Hepatocyte (in vitro differentiated cells): ENCODE measurements at regions not wholly inside any gene's neighbourhood (a gene's known extent, or its start where the extent isn't known, plus 50 kb on each side); places are given as distances from the start of the nearest gene placed in this dataset.

Source experiments
- DNase-seq: peaks from one replicate; pipeline ENCODE4 v3.0.0-alpha.2; 2016; ENCODE audit warnings: low spot score
- H2AFZ ChIP-seq: fragments of 200-600 bp; sonication (generic); 2 replicates; pipeline ENCODE4 v1.6.0; 2016; ENCODE audit warnings: antibody characterized with exemption, mild to moderate bottlenecking
- H3K27ac ChIP-seq: fragments of 200-600 bp; sonication (generic); 2 replicates; pipeline ENCODE4 v1.5.1; 2016; ENCODE audit warnings: mild to moderate bottlenecking
- H3K27me3 ChIP-seq: fragments of 200-600 bp; sonication (generic); 2 replicates; pipeline ENCODE4 v1.6.1; 2016
- H3K36me3 ChIP-seq: fragments of 200-600 bp; sonication (generic); replicated peaks from 2 replicates; pipeline ENCODE4 v1.5.1; 2016; ENCODE audit warnings: low read depth; ENCODE audit not compliant: insufficient read depth
- H3K4me1 ChIP-seq: fragments of 200-600 bp; sonication (generic); 2 replicates; pipeline ENCODE4 v1.5.1; 2016; ENCODE audit warnings: mild to moderate bottlenecking, moderate library complexity; ENCODE audit not compliant: insufficient read depth
- H3K4me2 ChIP-seq: fragments of 200-600 bp; sonication (generic); 2 replicates; pipeline ENCODE4 v1.6.0; 2016
- H3K4me3 ChIP-seq: fragments of 200-600 bp; sonication (generic); 2 replicates; pipeline ENCODE4 v1.5.1; 2016; ENCODE audit warnings: mild to moderate bottlenecking
- H3K79me2 ChIP-seq: fragments of 200-600 bp; sonication (generic); 2 replicates; pipeline ENCODE4 v1.6.0; 2017; ENCODE audit warnings: mild to moderate bottlenecking
- H3K9me2 ChIP-seq: fragments of 200-600 bp; sonication (generic); replicated peaks from 2 replicates; pipeline ENCODE4 v1.6.0; 2017; ENCODE audit warnings: mild to moderate bottlenecking; ENCODE audit not compliant: insufficient read depth
- H3K9me3 ChIP-seq: fragments of 200-600 bp; sonication (generic); 2 replicates; pipeline ENCODE4 v1.5.1; 2016; ENCODE audit warnings: low read depth, mild to moderate bottlenecking
- H4K20me1 ChIP-seq: fragments of 200-600 bp; sonication (generic); 2 replicates; pipeline ENCODE4 v1.6.0; 2016; ENCODE audit warnings: mild to moderate bottlenecking; ENCODE audit not compliant: insufficient read depth, poor library complexity, severe bottlenecking
- CTCF ChIP-seq: fragments of 200-600 bp; sonication (generic); IDR thresholded peaks from 2 replicates; pipeline ENCODE4 v1.5.1; 2016; ENCODE audit warnings: antibody characterized with exemption, mild to moderate bottlenecking; ENCODE audit not compliant: poor library complexity
- EZH2 ChIP-seq: fragments of 200-600 bp; sonication (generic); IDR thresholded peaks from 2 replicates; pipeline ENCODE4 v1.6.1; 2016; ENCODE audit warnings: antibody characterized with exemption, mild to moderate bottlenecking, borderline replicate concordance
- EZH2phosphoT487 ChIP-seq: fragments of 200-600 bp; sonication (generic); IDR thresholded peaks from one replicate; pipeline ENCODE4 v1.6.1; 2018; ENCODE audit warnings: antibody characterized with exemption, mild to moderate bottlenecking, low read depth, moderate library complexity; ENCODE audit not compliant: unreplicated experiment, severe bottlenecking
- WGBS: methylation state at CpG from one replicate; pipeline ENCODE4 v1.1.6; 2016; ENCODE audit warnings: low lambda C conversion rate; ENCODE audit errors: missing lambda C conversion rate; 5-methylcytosine and 5-hydroxymethylcytosine counted together

DNA sequence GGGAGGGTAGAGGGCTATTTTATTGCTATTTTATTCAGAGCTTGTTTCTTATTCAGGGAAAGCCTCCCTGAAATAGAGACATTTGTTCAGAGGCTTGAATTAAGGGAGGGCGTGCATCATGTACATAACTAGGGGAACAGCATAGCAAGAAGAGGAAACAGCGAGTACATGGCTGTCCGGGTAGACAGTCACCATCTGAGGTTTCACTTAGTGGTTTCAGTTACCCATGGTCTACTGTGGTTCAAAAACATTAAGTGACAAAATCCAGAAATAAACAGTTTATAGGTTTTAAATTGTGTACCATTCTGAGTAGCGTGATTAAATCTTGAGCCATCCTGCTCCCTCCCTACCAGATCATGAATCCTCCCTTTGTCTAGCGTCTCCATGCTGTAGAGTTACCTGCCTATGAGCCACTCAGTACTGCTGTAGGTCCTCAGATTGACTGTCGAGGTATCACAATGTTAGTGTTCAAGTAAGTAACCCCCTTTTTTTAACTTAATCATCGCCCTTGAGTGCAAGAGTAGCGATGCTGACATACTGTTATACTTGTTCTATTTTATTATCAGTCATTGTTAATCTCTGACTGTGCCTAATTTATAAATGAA is 791.5 kb downstream of the TFAP2A start:
- no peak for DNase-seq
- Histone ChIP-seq H3K4me1 (no peaks in the 10 kb centered on the region), H3K4me2 (no peak overlapping the region), H3K27me3 (no peaks in the 10 kb centered on the region), H3K36me3 (no peaks in the 10 kb centered on the region), H2AFZ (no peak overlapping the region), H3K4me3 (no peak overlapping the region), H3K79me2 (no peaks in the 10 kb centered on the region), H3K9me3 (peaks cover 8% of the 10 kb centered on the region), H4K20me1 (no peaks in the 10 kb centered on the region), H3K27ac (no peak overlapping the region), H3K9me2 (no peaks in the 10 kb centered on the region)
- TF ChIP-seq CTCF = no peak
- no peak for TF ChIP-seq EZH2phosphoT487
- TF ChIP-seq EZH2 = no peak
- WGBS = 93% methylated on average over 8 of the region's 8 CpGs

GRCh38 chr6:9621276-9621675 is 793.6 kb downstream of the TFAP2A start:
- Histone ChIP-seq H3K79me2 (no peaks in the 10 kb centered on the region), H3K36me3 (no peaks in the 10 kb centered on the region), H3K4me3 (no peak overlapping the region), H3K4me2 (no peak overlapping the region), H3K9me3 (peaks cover 3% of the 10 kb centered on the region), H2AFZ (no peak overlapping the region), H3K9me2 (no peaks in the 10 kb centered on the region), H3K27me3 (no peaks in the 10 kb centered on the region), H3K4me1 (no peaks in the 10 kb centered on the region), H3K27ac (no peak overlapping the region), H4K20me1 (no peaks in the 10 kb centered on the region)
- no peak for TF ChIP-seq EZH2phosphoT487
- no peak for TF ChIP-seq CTCF
- WGBS = 81% methylated on average over 3 of the region's 3 CpGs
- DNase-seq = no peak

GRCh38 chr6:9620687-9621086 is 794.2 kb downstream of the TFAP2A start:
- Histone ChIP-seq H3K27ac (no peak overlapping the region), H3K9me2 (no peaks in the 10 kb centered on the region), H4K20me1 (no peaks in the 10 kb centered on the region), H3K4me2 (no peak overlapping the region), H3K79me2 (no peaks in the 10 kb centered on the region), H3K4me1 (no peaks in the 10 kb centered on the region), H3K27me3 (no peaks in the 10 kb centered on the region), H2AFZ (no peak overlapping the region), H3K4me3 (no peak overlapping the region), H3K36me3 (no peaks in the 10 kb centered on the region), H3K9me3 (no peaks in the 10 kb centered on the region)
- no peak for DNase-seq
- WGBS = 88% methylated on average over 3 of the region's 3 CpGs
- TF ChIP-seq EZH2 (no peak), CTCF (no peak), EZH2phosphoT487 (no peak)

DNA sequence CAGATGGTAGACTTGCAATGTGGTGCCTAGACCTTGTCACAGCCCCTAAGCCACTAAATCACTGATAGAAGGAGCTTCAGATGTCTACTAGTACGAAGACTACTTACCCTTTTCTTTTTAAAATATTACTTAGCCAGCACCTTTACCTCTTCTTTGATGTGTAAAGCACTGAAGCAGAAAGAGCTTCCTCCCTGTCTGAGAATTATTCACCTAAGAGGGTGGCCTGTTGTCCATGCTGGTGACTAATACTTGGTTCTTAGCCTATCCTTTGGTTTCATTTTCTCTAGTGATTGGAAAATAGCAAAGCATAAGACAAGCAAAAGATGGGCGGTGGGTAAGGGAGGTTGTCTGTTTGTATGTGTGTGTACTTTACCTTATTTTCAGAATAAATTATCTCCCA is 794.6 kb downstream of the TFAP2A start:
- Histone ChIP-seq H3K9me2 (no peaks in the 10 kb centered on the region), H3K4me3 (no peak overlapping the region), H3K9me3 (no peaks in the 10 kb centered on the region), H4K20me1 (no peaks in the 10 kb centered on the region), H3K27ac (no peak overlapping the region), H3K4me2 (no peak overlapping the region), H3K4me1 (no peaks in the 10 kb centered on the region), H3K27me3 (no peaks in the 10 kb centered on the region), H3K79me2 (no peaks in the 10 kb centered on the region), H3K36me3 (no peaks in the 10 kb centered on the region), H2AFZ (no peak overlapping the region)
- no peak for DNase-seq
- 89% methylated on average over 2 of the region's 2 CpGs for WGBS
- no peak for TF ChIP-seq CTCF
- TF ChIP-seq EZH2phosphoT487 = no peak
- no peak for TF ChIP-seq EZH2
